GM21423 (cell line): ENCODE measurements at regions not wholly inside any gene's neighbourhood (a gene's known extent, or its start where the extent isn't known, plus 50 kb on each side); places are given as distances from the start of the nearest gene placed in this dataset.

Experiments used
- ATAC-seq: cut with Tn5 transposase; IDR thresholded peaks from one replicate; pipeline ENCODE4 v1.9.1; 2021; ENCODE audit warnings: mild to moderate bottlenecking, moderate library complexity; ENCODE audit not compliant: unreplicated experiment

DNA sequence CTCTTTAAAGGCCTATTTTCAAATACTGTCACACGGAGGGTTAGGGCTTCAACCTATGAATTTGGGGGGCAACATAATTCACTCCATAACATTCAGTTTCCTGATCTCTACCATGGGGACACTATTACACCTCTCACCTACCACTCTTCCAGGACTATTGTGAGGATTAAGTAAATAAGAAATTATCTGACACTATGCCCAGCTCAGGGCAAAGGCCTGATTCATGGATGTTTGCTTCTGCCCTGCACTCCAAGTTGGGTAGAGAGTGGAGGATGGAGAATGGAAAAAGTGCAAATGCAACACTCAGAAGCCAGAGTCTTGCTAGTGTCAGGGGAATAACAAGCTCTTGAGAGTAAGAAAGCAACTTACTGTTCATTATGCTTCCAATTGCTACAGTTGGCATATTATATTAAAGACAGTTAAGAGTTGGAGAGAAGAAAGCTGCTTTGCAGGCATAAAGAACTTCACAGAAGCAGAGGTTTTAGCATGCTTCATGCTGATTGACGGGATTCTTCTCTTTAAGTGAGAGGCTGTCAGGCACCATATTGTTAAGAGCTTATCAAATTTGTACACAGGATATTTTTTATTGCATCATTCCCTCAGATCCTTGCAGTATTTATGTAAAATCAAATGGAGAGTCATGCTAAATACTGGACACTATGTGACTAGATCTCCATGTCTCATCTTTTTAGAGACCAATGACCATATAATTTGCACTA is 375.3 kb downstream of the VPS13C start:
- no peak for ATAC-seq

DNA sequence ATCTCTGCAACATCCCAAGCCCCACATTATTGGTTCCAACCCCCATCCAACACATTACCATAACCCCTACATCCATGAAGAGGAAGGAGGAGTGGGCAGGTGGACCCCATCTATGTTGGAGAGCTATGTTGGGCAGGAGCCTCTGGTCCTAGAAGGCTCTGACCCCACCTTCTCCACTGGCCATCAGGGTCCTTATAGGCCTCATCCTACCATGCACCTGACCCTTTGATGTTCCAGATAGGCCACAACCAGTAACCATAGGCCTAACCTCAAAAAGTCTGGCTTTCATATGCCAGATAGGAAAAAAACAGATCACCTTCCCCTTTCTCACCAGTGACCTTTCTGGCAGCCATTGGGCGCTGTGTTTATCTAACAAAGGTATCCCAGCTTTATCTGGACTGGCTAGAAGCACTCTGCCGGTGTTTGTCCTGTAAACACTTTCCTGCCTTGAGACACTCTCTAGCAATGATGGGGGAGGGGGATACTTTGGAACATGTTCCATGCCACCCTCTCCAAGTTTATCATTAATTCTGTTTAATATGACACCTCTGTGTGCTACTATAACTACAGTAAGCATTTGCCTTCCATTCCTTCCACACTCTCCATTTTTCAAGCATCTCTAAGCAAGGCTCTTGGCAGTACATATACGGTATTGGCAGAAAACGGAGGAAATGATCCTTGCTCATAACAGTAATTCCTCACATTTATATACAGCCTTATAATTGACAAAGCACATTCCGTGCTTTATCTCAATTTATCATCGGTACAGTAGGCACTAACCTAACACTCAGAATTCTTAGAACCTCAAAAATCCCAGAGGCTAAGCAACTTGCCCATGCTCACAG is 377.1 kb downstream of the VPS13C start:
- ATAC-seq, result no peak

DNA sequence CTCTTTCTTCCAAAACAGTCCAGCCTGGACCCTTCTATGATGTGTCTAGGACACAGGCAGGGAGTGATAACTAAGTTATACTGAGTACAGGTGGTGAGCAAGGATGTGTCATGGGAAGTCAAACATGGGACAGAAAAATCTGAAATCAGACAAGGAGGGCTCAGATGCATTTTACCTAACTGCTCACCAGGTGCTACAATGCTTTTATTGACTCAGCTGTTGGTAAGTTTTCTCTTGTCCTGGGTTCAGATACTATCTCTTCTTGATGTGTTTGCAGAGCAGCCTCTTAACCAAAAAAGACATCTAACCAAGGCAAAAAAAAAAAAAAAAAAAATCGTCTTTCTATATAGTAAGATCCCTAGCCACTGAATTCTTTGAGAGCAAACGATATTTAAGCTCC is 378.6 kb downstream of the VPS13C start:
- ATAC-seq, result no peak

DNA sequence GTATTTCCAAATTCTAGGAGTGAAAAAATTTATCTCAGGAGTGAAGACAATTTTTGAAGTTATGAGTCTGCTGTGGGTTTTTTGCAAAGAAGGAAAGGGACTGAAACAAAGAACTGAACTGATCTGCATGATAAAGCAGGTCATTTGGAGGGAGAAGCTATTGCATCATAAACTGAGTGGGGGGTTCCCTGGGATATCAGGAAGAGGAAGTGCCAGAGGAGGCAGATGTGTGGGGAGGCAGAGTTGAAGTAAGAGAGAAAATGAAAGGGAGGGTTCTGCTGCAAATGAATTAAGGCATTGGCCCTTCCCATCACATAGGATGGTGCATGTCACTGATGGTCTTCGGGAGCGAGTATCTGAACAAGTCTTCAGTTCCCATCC is 379.2 kb downstream of the VPS13C start:
- no peak for ATAC-seq

DNA sequence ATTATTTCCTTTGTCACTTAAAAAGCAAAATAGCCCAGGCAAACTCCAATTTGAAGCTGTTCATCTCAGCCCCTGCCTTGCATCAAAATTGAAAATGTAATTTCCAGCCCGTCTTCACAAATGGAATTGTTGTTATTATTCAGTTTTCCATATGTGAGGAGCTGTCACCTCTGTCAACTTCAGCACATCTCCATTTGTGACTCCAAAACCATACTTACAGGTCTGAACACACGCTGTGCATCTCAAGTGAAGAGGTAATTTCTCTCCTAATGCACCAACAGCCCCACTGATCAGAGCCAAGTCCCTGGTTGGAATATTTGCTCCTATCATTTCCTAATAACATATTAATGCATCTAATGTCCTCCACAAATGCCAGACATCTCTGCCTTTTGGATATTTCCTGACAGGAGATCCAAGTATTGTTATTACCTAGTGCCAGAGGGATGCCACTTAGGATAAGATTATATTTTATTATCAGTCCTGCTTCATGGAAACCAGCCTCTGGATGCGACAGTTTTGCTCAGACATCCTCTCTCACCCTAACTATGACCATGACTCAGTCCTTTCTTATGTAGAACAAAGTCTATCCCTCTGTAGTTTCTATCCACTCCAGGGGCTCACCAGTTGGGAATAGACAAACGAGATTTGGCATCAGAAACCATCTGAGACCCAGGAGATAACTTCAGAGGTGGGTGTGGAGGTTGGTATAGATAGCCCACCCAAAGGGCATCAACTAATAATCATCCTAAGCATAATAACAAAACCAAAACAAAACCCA is 379.8 kb downstream of the VPS13C start:
- ATAC-seq, result no peak

DNA sequence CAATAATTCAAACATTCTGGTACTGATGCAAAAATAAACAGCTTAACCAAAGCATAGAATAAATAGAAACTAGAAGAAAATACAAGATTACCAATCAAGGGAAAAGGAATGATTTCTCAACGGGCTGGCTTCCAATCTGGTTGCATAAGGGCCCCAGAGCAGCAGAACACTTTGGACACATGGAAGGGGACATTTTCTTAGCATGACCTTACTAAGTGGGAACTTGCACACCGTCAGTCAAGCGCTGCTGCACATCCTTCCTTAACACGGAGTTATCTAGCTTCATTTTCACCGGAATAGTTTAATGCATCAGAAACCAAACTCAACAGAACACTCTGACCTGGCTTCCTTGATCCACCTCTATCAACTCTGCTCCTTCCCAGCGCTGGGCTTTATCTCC is 388.5 kb downstream of the VPS13C start:
- ATAC-seq, result no peak

DNA sequence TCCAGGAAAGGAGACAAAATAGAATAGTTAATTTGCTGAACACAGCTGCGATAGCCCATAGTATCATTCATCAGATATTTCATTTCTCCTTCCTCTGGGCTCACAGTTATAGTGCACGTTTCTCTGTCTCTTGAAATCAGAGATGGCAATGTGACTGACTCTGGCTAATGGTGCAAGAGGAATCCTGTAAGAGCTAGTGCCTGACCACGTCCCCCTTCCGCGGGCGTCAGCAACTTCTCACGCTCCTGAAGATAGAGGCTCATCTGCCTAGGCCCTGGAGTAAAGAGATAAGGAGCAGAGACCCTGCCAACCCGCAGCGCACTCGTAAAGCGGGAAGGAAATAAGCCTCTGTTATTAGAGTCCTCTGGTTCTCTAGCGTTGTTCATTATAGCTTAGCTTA is 391.8 kb downstream of the VPS13C start:
- no peak for ATAC-seq

DNA sequence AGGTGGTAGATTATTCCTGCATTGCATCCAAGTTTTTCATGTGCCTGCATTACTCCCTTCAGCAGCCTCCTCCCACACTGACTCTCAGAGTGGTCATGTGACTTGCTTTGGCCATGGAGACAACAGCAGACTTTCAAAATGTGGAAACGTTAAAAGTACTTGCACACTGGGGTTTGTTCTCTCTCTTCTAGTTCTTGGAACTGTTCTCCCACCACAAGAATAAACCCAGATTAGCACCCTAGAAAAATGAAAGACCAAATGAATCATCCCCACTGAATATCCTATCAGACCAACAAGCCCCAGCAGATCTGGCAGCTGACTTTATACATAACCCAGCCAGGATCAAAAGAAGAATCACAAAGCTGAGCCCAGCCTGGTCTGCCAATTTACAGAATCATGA is 398.5 kb downstream of the VPS13C start:
- ATAC-seq, result no peak

DNA sequence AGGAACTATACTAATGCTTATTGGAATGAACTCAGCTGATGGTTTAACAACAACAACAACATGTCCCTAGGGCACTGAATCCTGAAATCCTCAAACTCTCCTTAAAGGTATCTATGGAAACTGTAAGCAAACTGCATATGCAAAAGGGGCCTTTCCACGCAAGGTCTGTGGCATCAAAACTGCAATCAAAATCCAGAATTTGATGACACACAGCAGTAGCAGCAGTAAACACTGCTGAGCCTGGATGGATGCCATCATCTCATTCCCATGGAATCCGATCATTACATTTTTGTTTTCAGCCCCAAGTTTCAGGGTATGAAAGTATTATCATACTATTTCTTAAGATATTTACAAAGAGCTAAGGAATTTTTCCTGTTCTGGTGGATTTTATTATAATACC is 399.7 kb downstream of the VPS13C start:
- ATAC-seq, result no peak

DNA sequence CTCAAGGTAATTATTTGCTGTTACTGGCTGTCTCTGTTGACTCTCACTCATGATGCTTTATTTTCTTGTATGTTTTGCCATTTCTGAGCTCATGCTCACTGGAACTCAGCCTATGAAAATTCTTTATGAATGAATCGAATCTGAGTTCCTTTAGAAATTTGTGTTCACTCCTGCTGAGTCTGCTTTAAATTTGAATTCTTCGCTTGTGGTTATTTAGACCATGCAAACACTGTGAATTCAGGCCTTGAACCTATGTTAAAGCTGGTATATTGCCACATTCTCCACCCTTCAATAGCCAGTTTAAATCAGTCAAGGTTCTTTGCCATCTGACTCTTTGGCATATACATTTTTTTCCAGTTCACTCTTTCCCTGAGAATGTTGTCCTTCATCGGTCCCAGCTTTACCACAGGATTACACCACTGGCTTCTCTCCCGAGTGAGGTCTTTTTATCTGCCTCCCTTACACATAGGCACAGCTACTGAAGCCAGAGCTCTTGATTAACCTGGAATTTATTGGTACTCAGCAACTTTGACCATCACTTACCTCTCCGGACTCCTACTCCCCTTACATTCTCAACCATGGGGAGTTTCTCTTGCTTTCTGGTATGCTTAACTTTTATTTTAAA is 400.6 kb downstream of the VPS13C start:
- no peak for ATAC-seq

DNA sequence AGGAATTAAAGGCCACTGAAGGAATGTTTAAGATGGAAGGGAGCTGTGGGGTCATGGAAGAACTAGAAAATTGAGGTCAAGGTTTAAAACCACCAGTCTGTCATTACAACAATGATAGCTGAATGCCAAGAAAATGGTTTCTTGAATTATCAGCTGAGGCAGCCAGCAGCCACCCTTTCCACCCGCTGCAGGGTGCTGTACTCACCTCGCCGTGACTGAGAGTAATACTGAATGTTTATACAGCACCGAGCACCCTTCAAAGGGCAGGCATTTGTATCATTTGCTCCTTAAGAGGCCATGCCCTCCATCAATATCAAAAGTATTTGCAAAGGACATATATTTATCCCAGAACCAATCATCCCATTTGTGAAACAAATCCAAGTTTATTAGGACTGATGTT is 402.8 kb downstream of the VPS13C start:
- no peak for ATAC-seq

DNA sequence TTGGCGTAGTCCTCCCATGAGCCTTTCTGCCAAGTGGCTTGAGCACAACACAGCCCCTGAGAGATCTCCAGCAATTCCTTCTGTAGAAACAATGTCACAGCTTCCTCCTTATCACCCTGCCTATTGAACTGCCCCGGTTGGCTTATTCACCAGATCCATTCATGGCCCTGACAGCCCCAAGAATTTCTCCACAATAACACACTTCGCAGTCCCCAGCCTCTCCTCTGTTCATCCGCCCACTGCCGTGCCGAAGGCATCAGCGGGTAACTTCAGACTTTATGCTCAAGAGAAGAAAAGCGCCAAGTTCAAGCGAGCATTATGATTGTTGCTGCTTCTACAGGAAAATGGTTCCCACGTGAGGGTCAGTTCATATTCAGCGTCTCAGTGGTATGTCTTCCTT is 403.9 kb downstream of the VPS13C start:
- ATAC-seq, result no peak

DNA sequence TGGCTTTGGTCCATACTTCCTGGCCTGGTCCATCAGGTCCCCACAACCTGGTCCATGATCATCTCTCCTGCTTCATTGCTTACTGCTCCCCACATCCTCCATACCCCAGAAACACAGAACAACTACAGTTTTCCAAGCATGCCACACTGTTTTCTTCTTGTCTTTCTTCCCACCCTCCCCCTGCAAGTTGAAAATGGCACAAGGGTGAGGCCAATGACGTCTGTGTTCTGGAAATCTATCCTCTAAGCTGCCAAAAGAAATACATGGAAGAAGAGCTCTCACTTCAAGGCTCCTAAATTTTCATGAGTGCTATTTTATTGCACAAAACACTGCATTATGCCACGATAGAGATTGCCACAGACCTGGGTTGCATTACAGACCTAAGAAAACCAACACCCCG is 404.4 kb downstream of the VPS13C start:
- ATAC-seq, result no peak

DNA sequence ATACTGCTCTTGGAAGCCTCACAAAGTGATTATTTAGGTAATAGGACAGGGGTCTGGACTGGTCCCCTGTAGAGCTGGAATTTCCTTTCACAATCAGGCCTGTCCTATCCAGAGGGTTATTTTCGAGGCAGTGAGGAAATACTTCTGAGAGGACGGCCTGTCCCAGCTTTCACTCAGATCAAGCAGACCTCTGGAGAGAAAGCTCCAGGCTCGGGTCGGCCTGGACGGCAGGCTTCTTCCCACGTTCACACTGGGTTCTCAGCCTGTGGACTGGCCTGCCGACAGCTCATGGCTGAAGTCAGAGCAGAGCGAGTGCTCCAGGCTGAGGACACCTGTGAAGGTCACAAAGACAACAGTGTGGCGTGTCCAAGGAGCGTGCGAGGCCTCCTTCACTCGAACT is 405.3 kb downstream of the VPS13C start:
- no peak for ATAC-seq

DNA sequence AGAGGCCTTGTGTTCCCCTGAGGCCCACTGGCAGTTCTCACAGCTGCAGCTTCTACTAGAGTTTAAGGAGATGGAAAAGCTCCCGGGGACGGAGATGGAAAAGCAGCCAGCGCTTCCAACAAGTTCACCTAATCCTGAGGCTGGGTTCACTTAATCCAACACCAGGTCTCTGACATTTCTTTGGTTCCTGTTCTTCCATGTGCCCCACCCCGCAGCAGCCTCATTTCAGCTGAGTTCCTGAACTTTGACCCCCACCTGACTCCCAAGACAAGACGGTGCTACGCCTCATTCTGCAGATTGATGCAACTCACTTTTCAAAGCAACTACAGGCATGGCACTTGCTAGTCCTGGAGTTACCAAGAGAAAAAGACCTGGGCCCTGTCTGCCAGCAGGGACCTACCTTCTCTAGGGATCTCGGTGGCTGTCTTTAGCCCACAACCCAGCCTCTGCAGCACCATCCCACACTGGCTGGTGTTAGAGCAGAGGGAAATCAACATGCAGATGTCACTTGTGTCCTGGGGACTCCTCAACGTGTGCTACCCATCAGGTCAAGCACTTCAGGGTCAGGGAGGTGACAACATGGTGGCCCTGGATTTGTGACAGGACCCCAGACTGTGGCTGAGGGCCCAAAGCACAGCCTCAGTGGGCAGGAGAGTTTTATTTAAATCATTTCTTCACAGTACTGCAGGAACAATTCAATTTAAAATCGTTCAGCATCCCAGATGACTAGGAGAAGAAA is 406.1 kb downstream of the VPS13C start:
- ATAC-seq, result no peak

DNA sequence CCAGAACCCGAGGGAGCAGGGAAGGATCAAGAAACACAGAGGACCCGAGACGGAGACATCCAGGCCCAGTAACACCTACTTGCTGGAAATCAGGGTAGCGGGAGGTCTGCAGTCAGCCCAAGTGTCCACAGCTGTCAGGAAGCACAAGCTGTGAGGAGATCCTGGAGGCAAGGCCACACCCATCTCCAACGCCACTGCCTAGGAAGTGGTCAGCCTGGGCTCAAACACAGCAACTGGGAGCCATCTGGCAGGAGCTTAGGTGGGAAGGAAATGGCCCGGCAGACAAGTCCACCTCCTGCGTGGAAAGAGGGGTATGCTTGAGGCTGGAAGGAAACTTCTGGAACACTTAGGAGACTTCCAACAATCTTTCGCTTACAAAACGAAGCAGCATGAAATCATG is 407.1 kb downstream of the VPS13C start:
- ATAC-seq, result no peak

DNA sequence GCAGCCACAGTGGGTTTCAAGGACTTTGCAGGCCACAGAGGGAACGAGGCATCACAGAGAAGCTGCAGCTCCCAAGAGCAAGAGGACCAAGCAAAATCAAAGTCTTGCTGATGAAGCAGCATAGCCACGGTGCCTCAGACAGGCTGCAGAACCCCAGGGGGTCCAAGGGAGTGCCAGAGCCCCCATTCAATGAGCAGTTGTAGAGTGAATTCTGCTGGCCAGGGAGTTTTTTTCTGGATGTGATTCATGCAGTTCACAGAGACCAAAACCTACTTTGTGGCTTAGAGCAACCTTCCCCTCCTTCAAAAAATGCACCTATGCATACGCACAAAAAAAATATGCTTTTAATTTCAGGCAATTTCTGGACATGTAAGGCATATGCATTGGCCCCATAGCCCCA is 409.0 kb downstream of the VPS13C start:
- no peak for ATAC-seq

DNA sequence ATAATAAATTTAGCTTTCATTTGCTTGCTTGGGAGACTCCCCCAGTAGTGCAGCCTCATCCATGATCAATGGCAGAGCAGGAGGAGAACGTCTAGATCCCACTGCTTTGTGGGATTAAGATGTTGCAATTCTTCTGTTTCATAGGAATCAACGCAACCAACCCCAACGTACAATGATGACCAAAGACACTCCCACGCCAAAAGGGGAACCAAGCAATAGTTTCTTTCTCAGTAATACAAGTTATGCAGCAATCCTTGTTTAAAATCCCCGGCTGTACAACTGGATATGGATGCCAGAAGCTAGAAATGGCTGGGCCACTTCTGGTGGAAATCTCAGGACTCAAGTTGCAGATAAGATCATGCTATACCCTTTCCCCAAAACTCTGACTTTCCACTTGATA is 411.2 kb downstream of the VPS13C start:
- ATAC-seq, result no peak

DNA sequence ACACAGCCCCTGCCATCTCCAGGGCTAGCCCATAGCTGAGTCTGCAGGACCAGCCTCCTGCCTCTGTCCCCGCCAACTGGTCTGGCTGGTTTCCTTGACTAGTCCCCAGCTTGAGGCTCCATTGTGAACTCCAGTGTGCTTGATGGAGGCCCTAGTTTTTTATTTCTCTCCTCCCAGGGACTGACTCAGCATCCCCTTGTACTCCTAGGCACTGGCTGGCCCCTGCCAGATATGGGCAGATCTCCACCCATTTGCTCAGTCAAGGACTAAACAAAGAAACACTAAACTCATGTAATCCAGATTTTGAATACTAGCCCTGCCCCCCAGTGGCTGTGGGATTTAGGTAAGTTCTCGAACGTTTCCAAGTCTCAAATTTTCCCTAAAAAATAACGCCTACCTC is 415.4 kb upstream of the RORA start:
- no peak for ATAC-seq

DNA sequence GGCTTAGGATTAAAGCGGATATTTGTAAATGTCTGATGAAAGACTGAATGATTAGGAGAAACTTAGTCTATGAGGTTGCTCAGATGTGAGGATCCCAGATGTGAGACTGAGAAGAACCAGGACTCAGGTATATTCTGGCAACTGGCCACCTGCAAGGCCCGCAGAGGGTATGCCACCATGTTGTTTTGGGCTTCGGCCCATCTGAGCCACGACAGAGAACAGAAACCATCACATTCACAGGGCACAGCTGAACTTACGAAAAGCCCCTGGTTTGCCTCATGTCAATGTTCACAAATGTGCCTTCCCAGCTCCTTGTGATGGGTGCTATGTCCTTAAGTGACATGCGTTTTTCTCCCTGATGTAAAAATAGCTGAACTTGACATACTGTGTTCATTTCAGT is 412.5 kb upstream of the RORA start:
- no peak for ATAC-seq

DNA sequence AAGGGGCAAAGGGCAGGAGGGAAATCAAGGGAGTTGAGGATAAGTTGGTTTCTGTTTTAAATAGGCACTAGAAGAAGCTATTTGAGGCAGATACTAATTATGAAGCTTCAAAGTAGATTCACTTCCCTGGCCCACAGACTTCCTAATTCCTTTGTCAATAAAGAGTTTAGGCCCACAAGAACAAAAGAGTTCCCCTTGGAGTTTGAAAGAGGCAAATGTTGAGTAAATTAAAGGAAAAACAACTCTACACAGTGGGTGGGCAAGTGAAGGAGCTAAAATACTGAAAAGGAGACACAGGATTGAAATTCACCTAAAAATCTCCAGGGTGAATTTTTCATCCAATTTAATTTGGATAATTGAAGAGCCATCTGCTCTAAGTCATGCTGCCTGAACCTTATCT is 411.7 kb upstream of the RORA start:
- ATAC-seq, result no peak
